Upper lobe of left lung (tissue), 6 donors: ENCODE measurements at regions not wholly inside any gene's neighbourhood (a gene's known extent, or its start where the extent isn't known, plus 50 kb on each side); places are given as distances from the start of the nearest gene placed in this dataset.

Experiments used
- ATAC-seq, 2 donors: fragments of 200-7000 bp; cut with Tn5 transposase; one replicate each; pipeline ENCODE4 v1.9.1; 2022; ENCODE audit warnings: mild to moderate bottlenecking in 2 of 2, moderate library complexity in 2 of 2; ENCODE audit not compliant: low FRiP score in 2 of 2
- DNase-seq, 2 donors: peaks; one replicate each; pipeline ENCODE4 v3.0.0-alpha.2; 2019 to 2020
- H3K27ac ChIP-seq, 4 donors: fragments of 200-600 bp; sonication (generic); one replicate each; pipeline ENCODE4 v1.5.1; 2016 to 2019
- H3K27me3 ChIP-seq, 4 donors: fragments of 200-600 bp; sonication (generic); one replicate each; pipeline ENCODE4 v1.5.1; 2017 to 2019
- H3K36me3 ChIP-seq, 4 donors: fragments of 200-600 bp; sonication (generic); one replicate each; pipeline ENCODE4 v1.5.1; 2016 to 2019
- H3K4me1 ChIP-seq, 4 donors: fragments of 200-600 bp; sonication (generic); one replicate each; pipeline ENCODE4 v1.5.1; 2018 to 2019
- H3K4me3 ChIP-seq, 4 donors: fragments of 200-600 bp; sonication (generic); one replicate each; pipeline ENCODE4 v1.5.1; 2017 to 2019; ENCODE audit warnings: mild to moderate bottlenecking in 2 of 4, moderate library complexity in 1 of 4
- H3K9me3 ChIP-seq, 4 donors: fragments of 200-600 bp; sonication (generic); one replicate each; pipeline ENCODE4 v1.5.1; 2018 to 2019
- EP300 ChIP-seq, 4 donors: sonication (generic); formaldehyde crosslinking; IDR thresholded peaks; one replicate each; pipeline ENCODE4 v1.5.1; 2017; ENCODE audit warnings: antibody characterized with exemption in 4 of 4, control low read depth in 2 of 4
- POLR2A ChIP-seq, 4 donors: fragments of 450-650 bp; IDR thresholded peaks; one replicate each; pipeline ENCODE4 v1.5.1; 2016 to 2017; ENCODE audit warnings: antibody characterized with exemption in 4 of 4, mild to moderate bottlenecking in 2 of 4
- POLR2AphosphoS5 ChIP-seq, 2 donors: sonication (generic); formaldehyde crosslinking; IDR thresholded peaks; one replicate each; pipeline ENCODE4 v1.5.1; 2017; ENCODE audit warnings: antibody characterized with exemption in 2 of 2
- WGBS, 2 donors: methylation state at CpG; one replicate each; pipeline ENCODE4 v1.1.5; 2017 to 2018; 5-methylcytosine and 5-hydroxymethylcytosine counted together
- TF ChIP-seq, protein P1 (sequence below), 6 experiments: fragments of 450-650 bp in 4 of 6; fragments of 200-600 bp in 2 of 6; sonication (generic) in 2 of 6; IDR thresholded peaks; one replicate each; pipeline ENCODE4 v1.5.1; 2016 to 2019; ENCODE audit warnings: antibody characterized with exemption in 6 of 6
- donor health status: DM: no; HTN: no; CAD: no; lungs with moderate emphysema.
- donor health status: DM: no; HTN: yes; CAD: no; lungs with severe emphysema.

DNA sequence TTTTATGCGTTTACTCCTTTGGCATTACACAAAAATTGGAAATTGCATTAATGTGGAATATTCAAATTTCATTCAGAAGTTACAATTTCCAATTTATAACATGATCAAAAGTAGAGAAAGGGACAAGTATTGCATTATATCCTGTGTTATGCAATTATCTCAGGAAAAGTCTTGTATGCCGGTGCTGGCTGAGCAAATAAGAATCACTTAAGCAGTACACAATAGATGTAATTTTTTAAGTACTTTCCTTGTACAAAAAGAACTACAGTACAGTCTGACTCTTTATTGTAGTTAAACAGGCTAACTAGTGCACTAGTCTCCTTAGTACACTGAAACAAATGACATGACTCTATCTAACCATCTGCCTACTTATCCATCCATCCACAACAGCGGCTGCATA is 493.2 kb upstream of the KCNMB2 start:
- Histone ChIP-seq H3K36me3 (no peaks in the 10 kb centered on the region), H3K27ac (no peak overlapping the region), H3K4me3 (no peak overlapping the region), H3K27me3 (no peaks in the 10 kb centered on the region), H3K9me3 (no peaks in the 10 kb centered on the region), H3K4me1 (no peaks in the 10 kb centered on the region)
- WGBS, 2 donors, result 73 to 75% methylated on average over 3 of the region's 3 CpGs
- TF ChIP-seq, protein P1, sequence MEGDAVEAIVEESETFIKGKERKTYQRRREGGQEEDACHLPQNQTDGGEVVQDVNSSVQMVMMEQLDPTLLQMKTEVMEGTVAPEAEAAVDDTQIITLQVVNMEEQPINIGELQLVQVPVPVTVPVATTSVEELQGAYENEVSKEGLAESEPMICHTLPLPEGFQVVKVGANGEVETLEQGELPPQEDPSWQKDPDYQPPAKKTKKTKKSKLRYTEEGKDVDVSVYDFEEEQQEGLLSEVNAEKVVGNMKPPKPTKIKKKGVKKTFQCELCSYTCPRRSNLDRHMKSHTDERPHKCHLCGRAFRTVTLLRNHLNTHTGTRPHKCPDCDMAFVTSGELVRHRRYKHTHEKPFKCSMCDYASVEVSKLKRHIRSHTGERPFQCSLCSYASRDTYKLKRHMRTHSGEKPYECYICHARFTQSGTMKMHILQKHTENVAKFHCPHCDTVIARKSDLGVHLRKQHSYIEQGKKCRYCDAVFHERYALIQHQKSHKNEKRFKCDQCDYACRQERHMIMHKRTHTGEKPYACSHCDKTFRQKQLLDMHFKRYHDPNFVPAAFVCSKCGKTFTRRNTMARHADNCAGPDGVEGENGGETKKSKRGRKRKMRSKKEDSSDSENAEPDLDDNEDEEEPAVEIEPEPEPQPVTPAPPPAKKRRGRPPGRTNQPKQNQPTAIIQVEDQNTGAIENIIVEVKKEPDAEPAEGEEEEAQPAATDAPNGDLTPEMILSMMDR (IDR thresholded peaks at IDR 0.05), result no peak
- TF ChIP-seq POLR2AphosphoS5 (IDR thresholded peaks at IDR 0.05) (no peak), POLR2A (IDR thresholded peaks at IDR 0.05) (no peak), EP300 (IDR thresholded peaks at IDR 0.05) (no peak)
- ATAC-seq, result no peak
- DNase-seq, result no peak

DNA sequence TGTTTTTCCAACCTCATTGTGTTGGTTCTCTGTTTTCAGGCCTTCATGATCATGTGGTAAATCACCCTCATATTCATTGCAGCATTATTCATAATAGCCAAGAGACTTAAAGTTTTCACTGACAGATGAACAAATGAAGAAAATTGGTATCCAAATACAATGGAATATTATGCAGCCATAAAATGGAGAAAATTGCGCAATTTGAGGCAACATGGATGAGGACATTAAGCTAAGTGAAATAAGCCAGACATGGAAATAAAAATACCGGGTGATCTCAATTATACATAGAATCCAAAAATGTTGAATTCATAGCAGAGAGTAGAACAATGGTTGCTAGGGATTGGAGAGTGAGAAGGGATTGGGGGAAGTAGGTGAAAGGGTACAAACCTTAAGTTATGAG is 491.9 kb upstream of the KCNMB2 start:
- Histone ChIP-seq H3K27ac (no peak overlapping the region), H3K27me3 (no peaks in the 10 kb centered on the region), H3K36me3 (no peaks in the 10 kb centered on the region), H3K4me1 (no peaks in the 10 kb centered on the region), H3K9me3 (no peaks in the 10 kb centered on the region), H3K4me3 (no peak overlapping the region)
- DNase-seq (no peak), ATAC-seq (no peak)
- TF ChIP-seq POLR2A (IDR thresholded peaks at IDR 0.05), result no peak
- no peak for TF ChIP-seq EP300 (IDR thresholded peaks at IDR 0.05)
- TF ChIP-seq, protein P1 (IDR thresholded peaks at IDR 0.05), result no peak
- no peak for TF ChIP-seq POLR2AphosphoS5 (IDR thresholded peaks at IDR 0.05)
- WGBS, 2 donors, result 94 to 99% methylated on average over 2 of the region's 2 CpGs

DNA sequence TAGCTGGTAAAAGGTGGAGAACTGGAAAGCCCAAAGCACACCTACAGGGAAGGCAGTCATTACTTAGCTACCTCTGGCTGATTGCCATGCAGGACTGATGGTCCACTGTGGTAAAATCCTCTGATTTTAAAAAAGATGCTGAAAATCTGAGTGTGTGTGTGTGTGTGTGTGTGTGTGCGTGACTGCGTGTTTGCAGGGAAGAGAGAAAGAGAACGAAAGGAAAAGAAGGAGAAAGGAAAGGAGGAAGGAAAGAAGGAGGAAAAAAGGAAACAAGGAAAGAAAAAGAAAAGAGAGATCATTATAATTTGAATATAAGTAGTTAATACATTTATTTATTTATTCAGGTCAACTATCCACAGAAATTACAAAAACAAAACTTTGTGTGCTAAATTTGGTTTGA is 488.7 kb upstream of the KCNMB2 start:
- no peak overlapping the region for H3K4me3 ChIP-seq
- no peaks in the 10 kb centered on the region for H3K4me1 ChIP-seq
- H3K27ac ChIP-seq, result no peak overlapping the region
- ATAC-seq (no peak), DNase-seq (no peak)
- TF ChIP-seq POLR2A (IDR thresholded peaks at IDR 0.05) (no peak), EP300 (IDR thresholded peaks at IDR 0.05) (no peak), POLR2AphosphoS5 (IDR thresholded peaks at IDR 0.05) (no peak)
- TF ChIP-seq, protein P1 (IDR thresholded peaks at IDR 0.05), result no peak
- no peaks in the 10 kb centered on the region for H3K27me3 ChIP-seq
- no peaks in the 10 kb centered on the region for H3K36me3 ChIP-seq
- WGBS, 2 donors, result 90 to 95% methylated on average over 3 of the region's 3 CpGs
- no peaks in the 10 kb centered on the region for H3K9me3 ChIP-seq

DNA sequence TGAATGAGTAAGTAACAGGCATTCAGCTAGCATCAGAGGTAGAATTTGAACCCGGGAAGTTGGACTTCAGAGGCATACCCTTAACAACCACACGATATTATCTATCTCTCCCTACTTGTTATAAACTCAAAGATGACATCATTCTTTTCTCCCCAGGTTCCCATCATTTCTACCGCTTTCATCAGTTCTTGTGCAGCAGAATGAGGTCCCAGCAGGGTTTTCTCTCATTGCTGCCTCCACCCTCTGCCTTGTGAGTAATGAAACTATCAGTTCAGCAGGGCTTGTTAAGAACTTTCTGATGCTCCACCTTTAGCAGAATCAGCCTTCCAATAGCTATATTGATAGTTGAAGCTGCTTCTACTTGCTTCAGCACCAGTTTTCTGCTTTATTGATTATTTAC is 487.5 kb upstream of the KCNMB2 start:
- no peaks in the 10 kb centered on the region for H3K9me3 ChIP-seq
- DNase-seq, result no peak

DNA sequence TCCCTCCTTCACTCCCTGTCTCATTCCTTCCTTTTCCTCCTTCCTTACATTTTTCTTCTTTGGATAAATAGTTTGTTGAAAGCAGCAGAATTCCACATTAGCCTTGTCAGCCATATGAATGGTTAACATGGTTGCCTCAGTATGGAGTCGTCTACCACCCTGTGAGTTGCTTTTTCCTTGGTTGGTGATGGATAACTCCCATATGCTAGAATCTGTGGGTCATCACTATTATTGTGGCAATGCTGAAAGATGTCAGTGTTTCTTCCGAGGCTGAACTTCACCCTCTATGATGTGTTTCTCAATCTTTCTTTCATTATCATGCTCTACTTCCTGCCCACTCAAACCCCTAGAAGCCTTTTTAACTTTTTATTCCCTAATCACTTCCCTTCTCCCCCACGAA is 481.8 kb upstream of the KCNMB2 start:
- H3K4me3 ChIP-seq, result no peak overlapping the region
- H3K4me1 ChIP-seq, result peaks cover 0 to under 1% (median 0%) of the 10 kb centered on the region in 4 donors
- no peak for TF ChIP-seq POLR2A (IDR thresholded peaks at IDR 0.05)
- TF ChIP-seq, protein P1 (IDR thresholded peaks at IDR 0.05), result no peak
- TF ChIP-seq EP300 (IDR thresholded peaks at IDR 0.05), result no peak
- no peak for TF ChIP-seq POLR2AphosphoS5 (IDR thresholded peaks at IDR 0.05)
- no peaks in the 10 kb centered on the region for H3K9me3 ChIP-seq
- ATAC-seq, result no peak
- no peak for DNase-seq
- no peaks in the 10 kb centered on the region for H3K36me3 ChIP-seq
- H3K27ac ChIP-seq, result no peak overlapping the region
- H3K27me3 ChIP-seq, result no peaks in the 10 kb centered on the region
- WGBS, 2 donors, result 57 to 75% methylated on average over 3 of the region's 3 CpGs

More for the DNA sequence above, 487.5 kb upstream of the KCNMB2 start:
- ATAC-seq, result peak in 1 of 2 donors; percentile 38
- WGBS, 2 donors, result 77 to 78% methylated on average over 3 of the region's 3 CpGs
- TF ChIP-seq POLR2A (IDR thresholded peaks at IDR 0.05) (no peak), POLR2AphosphoS5 (IDR thresholded peaks at IDR 0.05) (no peak), EP300 (IDR thresholded peaks at IDR 0.05) (no peak)
- TF ChIP-seq, protein P1 (IDR thresholded peaks at IDR 0.05), result no peak
- no peak overlapping the region for H3K27ac ChIP-seq
- no peaks in the 10 kb centered on the region for H3K27me3 ChIP-seq
- no peak overlapping the region for H3K4me3 ChIP-seq
- no peaks in the 10 kb centered on the region for H3K36me3 ChIP-seq
- no peaks in the 10 kb centered on the region for H3K4me1 ChIP-seq
